Colonic mucosa (tissue), 4 donors: ENCODE measurements at regions not wholly inside any gene's neighbourhood (a gene's known extent, or its start where the extent isn't known, plus 50 kb on each side); places are given as distances from the start of the nearest gene placed in this dataset.

Experiments used
- DNase-seq: peaks from one replicate; pipeline ENCODE4 v3.0.0-alpha.2; 2020
- H3K27ac ChIP-seq: fragments of 200-600 bp; one replicate; pipeline ENCODE4 v1.8.0; 2021
- H3K27me3 ChIP-seq: fragments of 200-600 bp; one replicate; pipeline ENCODE4 v1.8.0; 2021
- H3K36me3 ChIP-seq: fragments of 200-600 bp; one replicate; pipeline ENCODE4 v1.8.0; 2021
- H3K4me1 ChIP-seq: fragments of 200-600 bp; one replicate; pipeline ENCODE4 v1.8.0; 2021; ENCODE audit warnings: mild to moderate bottlenecking
- H3K4me3 ChIP-seq: fragments of 200-600 bp; one replicate; pipeline ENCODE4 v1.8.0; 2021
- H3K9ac ChIP-seq, 2 donors: one replicate each; pipeline ENCODE4 v1.7.0; 2013; ENCODE audit warnings: control low read depth in 2 of 2, low read depth in 2 of 2, low read length in 2 of 2
- H3K9me3 ChIP-seq: fragments of 200-600 bp; one replicate; pipeline ENCODE4 v1.8.0; 2021
- intact Hi-C: fragments of 100-400 bp; cut with DNase I; formaldehyde crosslinking; loops from one replicate; pipeline ENCODE4 v1.14.1; 2022
- TF ChIP-seq, protein P1 (sequence below): fragments of 200-600 bp; IDR thresholded peaks from one replicate; pipeline ENCODE4 v1.8.0; 2022; ENCODE audit warnings: antibody characterized with exemption, mild to moderate bottlenecking
- donor health status: healthy.
- donor health status: DM: no; HTN: no; CAD: no.
- donor health status: DM: no; HTN: no; CAD: no.

DNA sequence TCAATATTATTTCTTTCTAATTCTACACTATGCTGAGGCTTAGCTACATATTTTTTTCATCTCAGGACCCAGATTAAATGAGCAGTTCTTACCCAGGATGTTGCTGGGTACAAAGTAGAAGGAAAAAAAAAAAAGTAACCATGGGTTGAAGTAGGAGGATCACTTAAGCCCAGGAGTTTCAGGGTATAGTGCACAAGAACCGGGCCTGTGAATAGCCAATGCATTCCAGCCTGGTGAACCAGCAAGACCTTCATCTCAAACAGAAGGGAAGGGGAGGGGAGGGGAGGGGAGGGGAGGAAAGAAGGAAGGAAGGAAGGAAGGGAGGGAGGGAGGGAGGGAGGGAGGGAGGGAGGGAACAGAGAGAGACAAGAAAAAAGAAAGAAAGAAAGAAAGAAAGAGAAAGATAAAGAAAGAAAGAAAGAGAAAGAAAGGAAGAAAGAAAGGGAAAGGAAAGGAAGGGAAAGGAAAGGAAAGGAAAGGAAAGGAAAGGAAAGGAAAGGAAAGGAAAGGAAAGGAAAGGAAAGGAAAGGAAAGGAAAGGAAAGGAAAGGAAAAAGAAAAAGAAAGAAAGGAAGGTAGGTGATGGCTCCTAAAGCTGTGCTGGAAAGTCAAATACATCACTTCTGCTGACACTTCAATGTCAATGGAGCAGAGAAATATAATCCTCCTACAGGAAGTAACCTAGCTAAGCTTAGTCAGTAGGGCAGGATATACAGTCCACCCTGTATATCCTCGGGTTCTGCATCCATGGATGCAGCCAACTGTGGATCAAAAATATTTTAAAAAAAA lies 206.8 kb upstream of the TGFBR2 start:
- no peak overlapping the region for H3K27ac ChIP-seq
- no peaks in the 10 kb centered on the region for H3K36me3 ChIP-seq
- H3K4me3 ChIP-seq = no peak overlapping the region
- no peaks in the 10 kb centered on the region for H3K9me3 ChIP-seq
- no peak for DNase-seq
- H3K9ac ChIP-seq = no peak overlapping the region
- TF ChIP-seq, protein P1, sequence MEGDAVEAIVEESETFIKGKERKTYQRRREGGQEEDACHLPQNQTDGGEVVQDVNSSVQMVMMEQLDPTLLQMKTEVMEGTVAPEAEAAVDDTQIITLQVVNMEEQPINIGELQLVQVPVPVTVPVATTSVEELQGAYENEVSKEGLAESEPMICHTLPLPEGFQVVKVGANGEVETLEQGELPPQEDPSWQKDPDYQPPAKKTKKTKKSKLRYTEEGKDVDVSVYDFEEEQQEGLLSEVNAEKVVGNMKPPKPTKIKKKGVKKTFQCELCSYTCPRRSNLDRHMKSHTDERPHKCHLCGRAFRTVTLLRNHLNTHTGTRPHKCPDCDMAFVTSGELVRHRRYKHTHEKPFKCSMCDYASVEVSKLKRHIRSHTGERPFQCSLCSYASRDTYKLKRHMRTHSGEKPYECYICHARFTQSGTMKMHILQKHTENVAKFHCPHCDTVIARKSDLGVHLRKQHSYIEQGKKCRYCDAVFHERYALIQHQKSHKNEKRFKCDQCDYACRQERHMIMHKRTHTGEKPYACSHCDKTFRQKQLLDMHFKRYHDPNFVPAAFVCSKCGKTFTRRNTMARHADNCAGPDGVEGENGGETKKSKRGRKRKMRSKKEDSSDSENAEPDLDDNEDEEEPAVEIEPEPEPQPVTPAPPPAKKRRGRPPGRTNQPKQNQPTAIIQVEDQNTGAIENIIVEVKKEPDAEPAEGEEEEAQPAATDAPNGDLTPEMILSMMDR = no peak
- no peaks in the 10 kb centered on the region for H3K27me3 ChIP-seq
- no peaks in the 10 kb centered on the region for H3K4me1 ChIP-seq
- intact Hi-C loops = no loop called here

DNA sequence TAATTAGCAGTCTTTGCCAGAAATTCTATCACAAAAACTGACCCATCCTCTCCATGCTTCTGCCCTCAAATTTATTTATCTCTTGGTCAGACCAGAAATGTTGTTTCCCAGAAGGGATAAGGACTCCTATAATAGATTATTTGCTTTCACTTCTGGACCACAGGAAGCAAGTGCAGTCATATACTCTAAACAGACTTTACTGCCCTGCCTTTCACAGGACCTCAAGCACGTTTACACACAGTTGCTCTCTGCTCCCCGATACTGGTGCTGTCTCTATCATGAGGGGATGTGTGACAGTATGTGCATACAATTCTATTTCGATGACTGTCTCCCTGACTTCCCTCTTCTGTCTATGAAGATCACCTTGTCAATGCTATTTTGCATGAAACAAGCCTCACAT lies 205.5 kb upstream of the TGFBR2 start:
- Histone ChIP-seq H3K27ac (no peak overlapping the region), H3K9me3 (no peaks in the 10 kb centered on the region), H3K4me1 (no peaks in the 10 kb centered on the region), H3K27me3 (no peaks in the 10 kb centered on the region), H3K4me3 (no peak overlapping the region), H3K36me3 (no peaks in the 10 kb centered on the region), H3K9ac (no peak overlapping the region)
- DNase-seq = no peak
- TF ChIP-seq, protein P1 = no peak
- intact Hi-C loops = no loop called here

DNA sequence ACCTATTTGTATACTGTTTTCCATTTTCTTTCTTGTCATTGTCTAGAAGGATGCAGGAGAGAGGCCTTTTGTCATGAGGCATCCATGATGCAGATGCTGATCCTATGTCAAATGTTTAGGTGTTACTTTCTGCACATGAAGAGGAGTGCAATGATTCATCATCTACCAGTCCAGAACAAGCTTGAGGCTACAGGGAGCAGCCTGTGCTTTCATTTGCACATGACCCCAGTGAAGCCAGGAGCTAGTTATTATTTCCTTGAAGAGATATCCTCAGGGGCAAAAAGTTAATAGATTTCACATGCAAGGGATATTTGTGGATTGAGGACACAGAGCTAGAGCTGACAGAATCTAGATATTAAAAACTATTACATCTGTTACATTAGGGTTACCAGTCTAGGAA lies 204.4 kb upstream of the TGFBR2 start:
- H3K4me3 ChIP-seq = no peak overlapping the region
- TF ChIP-seq, protein P1 = no peak
- DNase-seq = no peak
- H3K4me1 ChIP-seq = no peaks in the 10 kb centered on the region
- no peaks in the 10 kb centered on the region for H3K27me3 ChIP-seq
- H3K27ac ChIP-seq = no peak overlapping the region
- H3K9me3 ChIP-seq = no peaks in the 10 kb centered on the region
- intact Hi-C loops = no loop called here
- H3K36me3 ChIP-seq = no peaks in the 10 kb centered on the region
- no peak overlapping the region for H3K9ac ChIP-seq

DNA sequence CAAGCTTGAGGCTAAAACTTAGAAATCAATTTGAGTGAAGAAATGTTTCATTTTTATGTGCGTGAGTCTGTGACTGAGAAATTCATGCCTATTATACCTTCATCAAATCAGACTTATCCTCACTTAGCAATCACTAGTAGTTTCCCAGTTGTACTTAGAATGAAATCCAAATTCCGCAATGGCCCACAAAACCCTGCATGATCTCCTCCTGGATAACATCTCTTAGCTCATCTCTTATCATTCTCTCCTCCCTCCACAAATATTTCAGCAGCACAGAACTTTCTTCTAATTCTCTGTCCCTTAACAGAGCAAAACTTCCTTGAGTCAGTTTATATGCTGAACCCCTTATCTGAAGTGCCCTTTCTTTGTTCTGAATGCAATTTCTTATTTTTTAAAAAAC lies 198.8 kb upstream of the TGFBR2 start:
- no peaks in the 10 kb centered on the region for H3K9me3 ChIP-seq
- H3K27ac ChIP-seq = no peak overlapping the region
- intact Hi-C loops = no loop called here
- no peak for DNase-seq
- TF ChIP-seq, protein P1 = no peak
- no peak overlapping the region for H3K4me3 ChIP-seq
- H3K27me3 ChIP-seq = no peaks in the 10 kb centered on the region
- H3K4me1 ChIP-seq = no peaks in the 10 kb centered on the region
- H3K36me3 ChIP-seq = no peaks in the 10 kb centered on the region
- H3K9ac ChIP-seq = no peak overlapping the region

DNA sequence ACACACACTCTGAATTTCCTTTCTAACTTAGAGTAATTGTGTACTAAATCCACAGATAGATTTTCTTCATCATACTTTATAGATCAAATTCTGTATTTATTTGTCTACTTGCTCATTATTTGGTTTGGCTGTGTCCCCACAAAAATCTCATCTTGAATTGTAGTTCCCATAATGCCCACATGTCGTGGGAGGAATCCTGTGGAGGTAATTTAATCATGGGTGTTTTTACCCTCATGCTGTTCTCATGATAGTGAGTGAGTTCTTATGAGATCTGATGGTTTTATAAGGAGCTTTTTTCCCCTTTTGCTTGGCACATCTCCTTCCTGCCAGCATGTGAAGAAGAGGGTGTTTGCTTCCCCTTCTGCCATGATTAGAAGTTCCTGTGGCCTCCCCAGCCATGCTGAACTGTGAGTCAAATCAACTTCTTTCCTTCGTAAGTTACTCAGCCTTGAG lies 198.3 kb upstream of the TGFBR2 start:
- no peaks in the 10 kb centered on the region for H3K36me3 ChIP-seq
- TF ChIP-seq, protein P1 = no peak

More for the DNA sequence above, 198.3 kb upstream of the TGFBR2 start:
- Histone ChIP-seq H3K9ac (no peak overlapping the region), H3K27me3 (no peaks in the 10 kb centered on the region), H3K9me3 (no peaks in the 10 kb centered on the region), H3K4me3 (no peak overlapping the region), H3K4me1 (no peaks in the 10 kb centered on the region), H3K27ac (no peak overlapping the region)
- intact Hi-C loops = no loop called here
- DNase-seq = no peak
